Stimulated activated CD4-positive, alpha-beta T cell treated with anti-CD3 and anti-CD28 coated beads, Interleukin-2, amount 100 ng/mL, for 4 hours (primary cell): ENCODE measurements at regions not wholly inside any gene's neighbourhood (a gene's known extent, or its start where the extent isn't known, plus 50 kb on each side); places are given as distances from the start of the nearest gene placed in this dataset.

Experiments used
- DNase-seq: peaks from one replicate; pipeline ENCODE4 v3.0.0-alpha.2; 2020; ENCODE audit warnings: low read depth

DNA sequence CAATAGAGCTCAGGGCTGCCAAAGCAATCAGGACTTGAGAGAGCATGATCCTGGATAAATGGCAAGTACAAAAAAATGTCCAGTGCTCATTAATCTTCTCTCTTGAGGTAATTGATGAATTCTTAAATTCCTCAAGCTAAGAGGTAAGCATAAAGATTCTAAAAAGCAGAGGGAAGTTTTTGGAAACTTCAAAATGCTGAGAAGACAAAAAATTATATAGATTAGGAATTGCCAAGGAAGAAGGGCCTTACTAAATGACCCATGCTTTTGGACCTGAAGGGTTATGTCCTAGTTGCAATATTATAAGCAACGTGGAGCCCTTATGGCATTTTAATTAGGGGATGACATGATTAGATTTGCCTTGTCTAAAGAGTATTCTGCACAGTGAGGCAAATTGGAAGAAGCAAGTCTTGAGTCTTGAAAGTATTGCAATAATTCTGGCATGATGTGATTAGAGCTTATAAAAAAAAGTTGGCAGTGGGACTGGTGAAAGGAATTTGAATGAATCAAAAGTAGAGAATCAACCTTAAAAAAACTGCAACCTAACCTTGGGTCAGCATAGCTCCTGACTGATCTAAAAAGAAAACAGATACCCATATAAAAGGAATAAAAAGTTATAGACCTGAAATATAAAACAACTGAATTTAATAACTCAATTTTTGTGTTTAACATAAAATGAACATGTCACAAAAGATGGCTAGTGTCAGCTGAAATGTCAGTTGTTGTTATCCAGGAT lies 323.8 kb upstream of the ARRDC3 start:
- DNase-seq = no peak

GRCh38 chr5:91703128-91703527 lies 320.0 kb upstream of the ARRDC3 start:
- DNase-seq = no peak

DNA sequence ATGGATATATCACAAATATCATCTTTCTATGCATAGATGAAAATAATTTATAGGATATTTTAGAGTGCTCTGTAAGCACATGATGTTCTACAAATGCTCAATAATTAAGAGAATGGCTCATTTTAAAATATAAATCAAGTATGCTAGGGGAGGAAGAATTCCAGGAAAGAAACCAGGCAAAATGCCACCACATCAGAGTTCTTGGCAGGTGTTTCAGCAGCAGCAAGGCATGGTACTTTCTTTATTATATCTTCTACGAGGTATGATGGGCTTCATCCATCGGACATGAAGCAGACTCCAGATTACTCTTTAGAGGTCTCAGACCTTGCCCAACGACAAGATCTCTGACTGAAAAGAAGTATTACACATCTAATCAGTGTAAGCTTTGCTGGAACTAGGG lies 316.3 kb upstream of the ARRDC3 start:
- no peak for DNase-seq

DNA sequence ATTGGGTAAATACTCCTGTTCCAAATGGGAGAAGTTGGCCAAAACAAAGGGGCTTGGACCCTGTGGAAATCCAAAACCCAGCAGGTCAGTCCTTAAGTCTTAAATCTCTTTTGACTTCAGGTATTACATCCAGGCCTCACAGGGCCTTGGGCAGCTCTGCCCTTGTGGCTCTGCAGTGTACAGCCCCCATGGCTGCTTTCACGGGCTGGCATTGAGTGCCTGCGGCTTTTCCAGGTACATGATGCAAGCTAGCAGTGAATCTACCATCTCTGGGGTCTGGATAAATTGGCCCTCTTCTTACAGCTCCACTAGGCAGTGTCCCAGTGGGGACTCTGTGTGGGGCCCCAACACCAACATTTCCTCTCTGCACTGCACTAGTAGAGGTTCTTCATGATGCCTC lies 308.5 kb upstream of the ARRDC3 start:
- no peak for DNase-seq

- DNase-seq = no peak
These were observed 307.8 kb upstream of the ARRDC3 start for GRCh38 chr5:91690921-91691320.

- no peak for DNase-seq
These were observed 304.3 kb upstream of the ARRDC3 start for GRCh38 chr5:91687430-91687829.

DNA sequence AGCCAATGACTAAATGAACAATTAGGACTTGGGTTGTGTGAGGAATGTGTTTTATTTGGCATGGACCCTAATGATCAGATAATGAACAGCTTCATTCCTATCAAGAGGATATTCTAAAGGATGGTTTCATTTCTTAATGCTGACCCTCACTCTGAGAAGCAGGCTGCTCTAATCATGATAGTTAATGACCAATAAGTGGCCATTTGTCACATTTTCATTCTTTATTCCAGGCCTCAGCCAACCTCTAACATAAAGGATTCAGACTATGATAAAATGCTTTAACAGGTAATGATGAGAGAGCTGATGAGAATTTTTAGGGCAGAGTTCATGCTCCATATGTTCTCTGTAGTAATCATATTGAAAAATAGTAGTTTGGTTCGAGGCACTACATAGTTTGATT lies 301.5 kb upstream of the ARRDC3 start:
- no peak for DNase-seq

DNA sequence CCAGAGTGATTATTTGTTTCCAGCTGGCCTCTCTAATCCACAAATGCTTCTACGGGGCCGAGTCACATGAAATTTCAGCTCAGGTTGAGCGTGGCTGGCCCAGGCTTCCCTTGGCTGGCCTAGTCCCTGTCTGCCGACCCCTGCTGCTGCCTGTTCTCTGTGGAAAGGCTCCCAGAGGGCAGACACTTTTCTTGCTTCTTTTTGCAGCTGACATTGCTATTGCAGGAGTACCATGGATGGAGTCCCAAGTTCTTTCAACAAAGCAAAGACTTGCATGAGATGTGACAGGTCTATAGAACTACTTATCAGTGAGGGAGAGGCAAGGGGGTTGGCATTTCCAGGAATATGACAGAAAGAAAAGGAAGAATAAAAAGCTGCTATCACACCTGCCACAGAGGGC lies 287.4 kb upstream of the ARRDC3 start:
- DNase-seq = no peak

- DNase-seq = no peak
These were observed 287.0 kb upstream of the ARRDC3 start for GRCh38 chr5:91670122-91670521.

DNA sequence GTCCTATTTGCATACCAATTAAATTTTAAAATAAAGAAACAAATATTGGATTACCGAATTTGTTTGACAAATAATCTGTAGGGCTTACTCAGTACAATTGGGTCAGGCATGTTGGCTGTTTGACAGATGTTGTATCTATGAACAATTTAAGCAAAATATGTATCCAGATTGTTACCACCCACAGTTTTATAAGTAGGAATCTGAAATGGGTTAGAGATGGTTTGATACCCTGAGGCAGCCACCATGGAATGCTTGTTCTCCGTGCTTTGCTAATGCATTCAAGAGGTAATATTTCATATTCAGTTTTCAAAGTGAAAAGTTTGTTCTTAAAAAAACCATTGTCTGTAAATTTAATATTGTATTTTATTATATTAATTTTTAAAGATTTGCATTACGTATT lies 285.1 kb upstream of the ARRDC3 start:
- no peak for DNase-seq

GRCh38 chr5:91652678-91653077 lies 269.6 kb upstream of the ARRDC3 start:
- DNase-seq = no peak

DNA sequence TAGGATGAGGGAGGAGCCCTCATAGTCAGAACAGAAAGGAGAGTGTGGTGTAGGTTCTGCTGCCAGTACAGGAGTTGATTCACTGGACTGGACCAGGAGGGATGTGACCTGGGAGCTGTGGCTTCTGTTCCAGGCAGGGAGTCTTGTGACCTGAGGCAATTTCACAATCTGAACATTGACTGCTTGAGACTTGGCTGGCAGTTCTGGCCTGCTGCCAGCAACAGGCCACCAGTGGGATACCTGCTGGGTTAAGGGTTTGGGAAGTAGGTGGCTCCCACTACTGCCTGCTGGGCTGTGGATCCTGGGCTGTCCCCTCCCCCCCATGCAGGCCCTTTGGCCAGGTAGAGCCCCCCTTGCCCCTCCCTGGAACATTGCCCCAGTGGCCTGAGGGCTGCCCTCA lies 268.6 kb upstream of the ARRDC3 start:
- no peak for DNase-seq

DNA sequence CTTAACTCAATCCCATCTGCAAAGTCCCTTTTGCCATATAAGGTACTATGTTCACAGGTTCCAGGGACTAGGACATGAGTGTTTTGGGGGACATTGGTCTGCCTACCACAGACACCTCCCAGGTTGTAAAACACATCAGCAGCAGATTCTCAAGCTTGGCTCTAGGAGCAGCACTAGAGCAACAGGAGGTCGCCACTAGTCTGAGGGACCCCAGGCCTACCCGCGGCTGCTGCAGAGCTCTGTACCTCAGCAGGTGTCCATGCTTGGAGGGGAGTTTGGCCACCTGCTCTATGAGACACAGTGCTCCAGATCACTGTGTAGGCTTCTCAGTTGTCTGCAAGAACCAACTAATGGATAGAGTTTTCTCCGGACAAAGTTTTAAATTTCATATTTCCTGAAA lies 262.2 kb upstream of the ARRDC3 start:
- no peak for DNase-seq

GRCh38 chr5:91643797-91644196 lies 260.7 kb upstream of the ARRDC3 start:
- DNase-seq = no peak

- no peak for DNase-seq
These were observed 259.5 kb upstream of the ARRDC3 start for GRCh38 chr5:91642581-91642980.

DNA sequence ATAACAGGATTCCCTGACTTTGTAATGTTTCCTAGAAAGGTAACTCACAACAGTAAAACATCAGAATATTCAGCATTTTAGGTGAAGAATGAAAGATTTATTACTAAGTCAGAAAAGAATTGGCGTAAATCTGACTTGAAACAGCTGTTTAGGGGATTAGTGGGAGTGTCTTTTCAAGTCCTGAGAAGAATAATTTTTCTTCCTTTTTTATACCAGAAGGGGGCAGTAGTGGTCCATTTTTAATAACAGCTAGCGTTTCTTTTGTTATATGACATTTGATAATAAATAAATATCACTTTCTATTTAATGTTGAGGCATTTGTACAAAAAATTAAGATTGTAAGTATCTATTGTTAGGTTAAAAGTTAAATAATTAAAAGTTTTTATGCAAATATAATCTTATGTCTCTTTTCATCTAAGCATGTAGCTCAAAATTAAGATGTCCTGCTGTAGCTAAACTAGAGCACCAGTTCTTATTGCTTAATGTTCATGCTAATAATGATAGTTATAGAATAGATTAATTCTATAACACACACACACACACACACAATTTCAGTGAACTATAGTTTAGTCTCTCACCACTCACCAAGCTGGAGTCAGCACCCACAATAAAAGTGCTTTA lies 258.7 kb upstream of the ARRDC3 start:
- no peak for DNase-seq

- no peak for DNase-seq
These were observed 256.6 kb upstream of the ARRDC3 start for GRCh38 chr5:91639744-91640143.

DNA sequence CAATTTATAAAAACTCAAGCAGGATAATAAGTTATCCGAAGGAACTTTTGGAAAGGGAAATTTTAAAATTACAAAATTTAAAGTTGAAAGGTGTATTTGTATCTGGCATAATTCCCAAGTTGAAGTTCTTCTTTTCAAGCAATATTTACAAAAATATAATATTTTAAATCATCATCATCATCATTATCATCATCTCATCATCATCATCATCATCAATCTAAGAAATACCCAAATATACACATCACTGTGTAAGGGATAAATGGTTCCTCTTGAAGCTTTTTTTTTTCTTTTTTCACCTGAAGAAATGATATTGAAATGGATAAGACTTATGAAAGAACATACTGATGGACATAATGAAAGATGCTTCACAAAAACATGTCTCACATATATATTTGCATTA lies 254.9 kb upstream of the ARRDC3 start:
- no peak for DNase-seq

DNA sequence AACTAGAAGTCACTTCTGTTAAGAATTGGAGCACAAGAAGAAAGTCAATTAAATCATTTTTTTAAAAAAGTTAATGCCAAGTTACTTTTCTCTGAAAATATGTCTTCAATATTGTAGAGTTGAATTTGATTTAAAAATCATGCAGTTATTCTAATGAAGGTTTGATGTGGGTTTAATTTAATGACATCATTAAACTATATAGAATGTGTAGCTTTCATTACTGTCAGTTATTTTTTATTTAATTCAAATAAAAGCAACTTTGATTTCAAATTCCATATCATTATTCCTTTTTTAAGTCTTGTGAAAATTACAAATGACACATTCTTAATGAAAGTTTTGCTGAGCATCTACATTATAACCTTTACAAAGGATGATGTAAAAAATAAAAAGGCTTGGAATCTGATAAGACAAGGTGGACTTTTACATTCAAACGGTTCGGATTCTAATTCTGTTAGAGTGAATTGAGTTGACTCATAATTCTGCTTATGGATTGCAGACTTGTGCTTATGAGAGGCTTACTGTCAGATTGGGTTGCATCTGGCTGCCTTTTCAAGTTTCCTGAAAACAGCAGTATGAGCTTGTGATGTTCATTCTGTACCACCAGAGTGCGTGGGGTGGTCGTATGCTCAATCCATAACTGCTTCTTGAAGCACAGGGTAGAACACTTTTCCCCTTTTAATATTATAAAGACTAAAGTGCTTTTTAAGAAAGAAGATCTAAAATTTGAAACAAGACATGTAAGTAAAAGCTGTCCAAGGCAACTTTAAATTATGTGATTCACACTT lies 253.0 kb upstream of the ARRDC3 start:
- DNase-seq = no peak

DNA sequence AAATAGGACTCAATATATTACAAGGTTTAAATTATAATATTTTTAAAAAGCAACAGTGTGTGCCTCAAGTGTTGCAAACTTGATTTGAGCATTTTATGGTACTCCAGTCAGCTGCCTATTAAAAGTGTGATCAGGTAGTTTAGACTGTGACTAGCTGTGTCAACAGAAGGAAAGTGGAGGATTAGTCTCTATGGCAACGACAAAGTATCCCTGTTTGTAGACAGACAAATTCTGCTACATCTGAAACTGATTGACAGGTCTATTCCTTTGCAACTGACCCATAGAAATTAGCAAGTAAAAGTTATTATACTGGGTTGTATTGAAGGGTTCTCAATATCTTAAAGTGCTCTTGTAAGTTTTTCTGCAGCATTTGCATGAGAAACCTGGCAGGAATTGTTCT lies 249.8 kb upstream of the ARRDC3 start:
- DNase-seq = no peak

DNA sequence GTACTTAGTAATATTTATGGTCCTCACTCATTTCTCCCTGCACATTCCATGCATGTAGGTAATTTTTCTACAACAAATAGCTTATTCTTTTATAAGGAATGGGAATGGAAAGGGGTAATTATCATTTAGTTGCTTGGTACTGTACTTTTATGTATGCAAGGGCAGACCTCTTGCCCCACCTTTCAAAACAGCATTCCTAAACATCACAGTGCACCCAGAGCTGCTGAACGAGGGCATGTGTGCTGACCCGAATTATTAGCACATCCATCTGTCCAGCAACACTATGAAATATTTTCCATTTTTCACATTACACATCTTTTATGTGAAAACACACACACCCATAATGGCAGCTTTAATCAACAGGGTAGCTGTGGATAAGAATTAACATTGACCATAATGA lies 228.6 kb upstream of the ARRDC3 start:
- DNase-seq = no peak

- DNase-seq = no peak
These were observed 224.6 kb upstream of the ARRDC3 start for GRCh38 chr5:91607675-91608074.

- DNase-seq = no peak
These were observed 216.7 kb upstream of the ARRDC3 start for GRCh38 chr5:91599863-91600262.
